Coronary artery (tissue), 2 donors: ENCODE measurements at regions not wholly inside any gene's neighbourhood (a gene's known extent, or its start where the extent isn't known, plus 50 kb on each side); places are given as distances from the start of the nearest gene placed in this dataset.

Source experiments
- DNase-seq: peaks from one replicate; pipeline ENCODE4 v3.0.0-alpha.2; 2017; ENCODE audit warnings: low spot score
- H3K27ac ChIP-seq, 2 donors: fragments of 200-600 bp; sonication (generic); one replicate each; pipeline ENCODE4 v1.5.1; 2016 to 2019
- H3K4me3 ChIP-seq: fragments of 200-600 bp; sonication (generic); 2 replicates; pipeline ENCODE4 v1.5.1; 2016; ENCODE audit warnings: mild to moderate bottlenecking, moderate library complexity
- TF ChIP-seq, protein P1 (sequence below): fragments of 200-600 bp; sonication (generic); IDR thresholded peaks from one replicate; pipeline ENCODE4 v1.5.1; 2019; ENCODE audit warnings: antibody characterized with exemption

- no peak for DNase-seq
- TF ChIP-seq, protein P1, sequence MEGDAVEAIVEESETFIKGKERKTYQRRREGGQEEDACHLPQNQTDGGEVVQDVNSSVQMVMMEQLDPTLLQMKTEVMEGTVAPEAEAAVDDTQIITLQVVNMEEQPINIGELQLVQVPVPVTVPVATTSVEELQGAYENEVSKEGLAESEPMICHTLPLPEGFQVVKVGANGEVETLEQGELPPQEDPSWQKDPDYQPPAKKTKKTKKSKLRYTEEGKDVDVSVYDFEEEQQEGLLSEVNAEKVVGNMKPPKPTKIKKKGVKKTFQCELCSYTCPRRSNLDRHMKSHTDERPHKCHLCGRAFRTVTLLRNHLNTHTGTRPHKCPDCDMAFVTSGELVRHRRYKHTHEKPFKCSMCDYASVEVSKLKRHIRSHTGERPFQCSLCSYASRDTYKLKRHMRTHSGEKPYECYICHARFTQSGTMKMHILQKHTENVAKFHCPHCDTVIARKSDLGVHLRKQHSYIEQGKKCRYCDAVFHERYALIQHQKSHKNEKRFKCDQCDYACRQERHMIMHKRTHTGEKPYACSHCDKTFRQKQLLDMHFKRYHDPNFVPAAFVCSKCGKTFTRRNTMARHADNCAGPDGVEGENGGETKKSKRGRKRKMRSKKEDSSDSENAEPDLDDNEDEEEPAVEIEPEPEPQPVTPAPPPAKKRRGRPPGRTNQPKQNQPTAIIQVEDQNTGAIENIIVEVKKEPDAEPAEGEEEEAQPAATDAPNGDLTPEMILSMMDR: no peak
- no peak overlapping the region for H3K4me3 ChIP-seq
- H3K27ac ChIP-seq: no peak overlapping the region
Measured at GRCh38 chr12:61754214-61754613, 506.0 kb upstream of the USP15 start.

DNA sequence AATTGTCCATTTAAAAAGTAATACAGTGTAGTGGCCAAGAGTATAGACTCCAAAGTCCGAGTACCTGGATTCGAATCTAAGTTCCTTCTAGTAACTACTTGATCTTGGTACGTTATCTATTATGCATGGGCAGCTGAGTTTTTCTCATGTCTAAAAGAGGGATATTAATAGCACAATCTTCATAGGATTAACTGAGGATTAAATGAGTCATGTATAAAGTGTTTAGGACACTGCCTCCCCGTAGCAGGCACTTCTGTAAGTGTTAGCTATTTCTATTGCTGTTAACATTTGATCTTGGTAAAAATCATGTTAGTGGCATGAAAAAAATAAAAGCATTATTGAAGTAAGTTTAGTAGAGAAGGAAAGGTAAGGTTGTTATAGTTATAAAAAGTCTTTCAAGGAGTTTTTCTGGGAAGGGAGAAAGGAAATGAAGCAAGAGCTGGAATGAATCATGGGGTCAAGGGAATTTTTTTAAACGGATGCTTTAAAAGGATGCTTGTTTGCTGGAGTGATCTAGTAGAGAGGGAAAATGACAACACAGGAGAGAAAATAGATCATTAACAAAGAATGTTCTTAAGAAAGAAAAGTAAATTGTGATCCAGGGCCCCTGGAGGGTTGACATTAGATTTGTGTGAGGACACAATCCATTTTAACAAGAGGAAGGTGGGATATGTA lies 502.2 kb upstream of the USP15 start:
- Histone ChIP-seq H3K27ac (no peak overlapping the region), H3K4me3 (no peak overlapping the region)
- no peak for DNase-seq
- TF ChIP-seq, protein P1: no peak

DNA sequence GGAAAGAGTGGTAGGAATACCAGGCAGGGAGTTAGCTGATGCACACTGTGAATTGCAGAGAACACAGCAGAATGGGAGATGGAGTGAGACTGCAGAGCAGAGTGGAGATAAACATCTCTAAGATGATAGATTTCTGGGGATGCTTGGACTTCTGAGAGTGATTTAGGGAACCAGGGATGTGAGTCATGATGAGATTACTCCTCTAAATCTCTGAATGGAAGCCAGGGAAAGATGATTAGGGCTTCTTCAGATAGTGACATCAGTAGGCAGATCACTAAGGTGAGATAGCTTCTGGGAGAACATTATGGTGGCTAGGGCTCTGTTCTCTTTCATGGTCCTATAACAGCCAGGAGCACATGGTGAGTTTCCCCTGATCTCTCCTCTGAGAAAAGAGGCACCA lies 501.5 kb upstream of the USP15 start:
- DNase-seq: no peak
- TF ChIP-seq, protein P1: no peak
- Histone ChIP-seq H3K4me3 (no peak overlapping the region), H3K27ac (no peak overlapping the region)

- no peak overlapping the region for H3K4me3 ChIP-seq
- TF ChIP-seq, protein P1: no peak
- no peak overlapping the region for H3K27ac ChIP-seq
- DNase-seq: no peak
Measured at GRCh38 chr12:61765926-61766325, 494.3 kb upstream of the USP15 start.

DNA sequence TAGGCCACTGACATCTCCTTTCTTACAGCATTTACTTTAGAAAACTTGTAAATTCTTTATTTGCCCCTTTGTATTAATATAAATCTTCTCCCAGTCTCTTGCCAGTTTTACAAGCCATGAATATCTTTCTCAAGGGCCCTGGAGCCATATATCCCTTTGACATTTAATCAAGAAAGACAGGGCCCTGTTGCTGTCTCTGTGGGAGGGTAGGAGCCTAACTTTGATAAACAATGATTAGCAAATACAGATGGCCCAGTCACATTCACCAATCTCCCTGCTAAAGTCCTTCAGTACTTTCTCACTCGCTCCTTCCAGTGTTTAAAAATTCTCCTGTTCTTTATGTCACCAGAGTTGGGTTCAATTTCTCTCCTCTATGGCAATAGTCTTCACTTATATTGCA lies 479.8 kb upstream of the USP15 start:
- TF ChIP-seq, protein P1: no peak
- no peak for DNase-seq
- no peak overlapping the region for H3K27ac ChIP-seq
- H3K4me3 ChIP-seq: no peak overlapping the region

- no peak for DNase-seq
- H3K4me3 ChIP-seq: no peak overlapping the region
- no peak overlapping the region for H3K27ac ChIP-seq
- TF ChIP-seq, protein P1: no peak
Measured at GRCh38 chr12:61781021-61781581, 479.1 kb upstream of the USP15 start.

DNA sequence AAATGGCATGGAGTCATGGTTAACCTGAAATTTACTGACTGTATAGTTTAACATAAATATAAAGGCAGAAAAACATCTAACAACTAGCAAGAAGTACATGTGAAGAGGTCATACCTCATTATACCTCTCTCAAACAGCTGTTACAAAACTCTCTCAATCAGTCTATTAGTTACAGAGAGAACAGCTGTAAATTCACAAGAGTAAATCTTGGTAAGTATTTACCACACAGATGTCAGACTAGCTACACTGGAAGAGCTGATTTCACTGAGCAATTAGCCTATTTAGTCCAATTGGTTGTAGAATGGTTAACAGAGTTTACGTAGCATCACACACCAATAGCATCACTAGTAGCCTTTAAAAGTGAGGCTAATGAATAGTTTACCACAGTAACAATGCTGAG lies 463.4 kb upstream of the USP15 start:
- Histone ChIP-seq H3K4me3 (no peak overlapping the region), H3K27ac (no peak overlapping the region)
- TF ChIP-seq, protein P1: no peak

More for the DNA sequence above, 463.4 kb upstream of the USP15 start:
- DNase-seq: no peak
